IMR-90 (cell line): ENCODE measurements at regions not wholly inside any gene's neighbourhood (a gene's known extent, or its start where the extent isn't known, plus 50 kb on each side); places are given as distances from the start of the nearest gene placed in this dataset.

Experiments
- ATAC-seq: fragments of 200-7000 bp; cut with Tn5 transposase; 2 replicates; pipeline ENCODE4 v1.9.1; 2020; ENCODE audit warnings: low read depth, mild to moderate bottlenecking, moderate library complexity
- BruUV-seq: library from RNA; stranded (reverse); fragments of 400-500 nt; replicated peaks from 2 replicates; lab custom pipeline; 2021; lab: Mats Ljungman, UMichigan
- CTCF ChIA-PET: fragments of 300-600 bp; formaldehyde crosslinking; extraction: SDS; loops from one replicate; lab custom pipeline; 2021; ENCODE audit warnings: antibody characterized with exemption; lab: Yijun Ruan, JAX
- POLR2A ChIA-PET: fragments of 300-600 bp; sonication (Branson Sonifier 250); formaldehyde crosslinking; loops from one replicate; lab custom pipeline; 2022; ENCODE audit warnings: antibody characterized with exemption; ENCODE audit not compliant: unreplicated experiment; lab: Charles Lee
- DNase-seq: peaks from one replicate; pipeline ENCODE4 v3.0.0; 2013
- H2AFZ ChIP-seq: replicated peaks from 2 replicates; pipeline ENCODE3; 2013; ENCODE audit warnings: low read length, mild to moderate bottlenecking; ENCODE audit not compliant: poor library complexity
- H2AK5ac ChIP-seq: 2 replicates; pipeline ENCODE4 v1.6.1; 2013; ENCODE audit warnings: low read depth, low read length, inconsistent platforms
- H2AK9ac ChIP-seq: replicated peaks from 2 replicates; pipeline ENCODE3; 2013; ENCODE audit warnings: mild to moderate bottlenecking, low read depth, low read length, moderate library complexity; ENCODE audit not compliant: poor library complexity
- H2BK120ac ChIP-seq: 2 replicates; pipeline ENCODE4 v1.6.1; 2013; ENCODE audit warnings: low read depth, low read length, inconsistent platforms
- H2BK15ac ChIP-seq: 3 replicates; pipeline ENCODE4 v1.6.1; 2013; ENCODE audit warnings: low read depth, low read length, inconsistent platforms
- H2BK20ac ChIP-seq: 2 replicates; pipeline ENCODE4 v1.6.1; 2013; ENCODE audit warnings: low read depth, mild to moderate bottlenecking, inconsistent platforms, low read length, moderate library complexity
- H2BK5ac ChIP-seq: 2 replicates; pipeline ENCODE4 v1.6.1; 2013; ENCODE audit warnings: mild to moderate bottlenecking, low read depth, low read length, inconsistent platforms; ENCODE audit not compliant: poor library complexity, severe bottlenecking
- H3K14ac ChIP-seq: replicated peaks from 2 replicates; pipeline ENCODE4 v1.6.1; 2013; ENCODE audit warnings: low read depth, low read length, inconsistent platforms
- H3K18ac ChIP-seq: 2 replicates; pipeline ENCODE4 v1.6.1; 2013; ENCODE audit warnings: low read depth, low read length, control low read depth
- H3K23ac ChIP-seq: 2 replicates; pipeline ENCODE4 v1.6.1; 2013; ENCODE audit warnings: low read depth, low read length, inconsistent platforms
- H3K27ac ChIP-seq: 2 replicates; pipeline ENCODE4 v1.5.1; 2013; ENCODE audit warnings: mild to moderate bottlenecking, control low read depth, low read length; ENCODE audit not compliant: insufficient read depth
- H3K27me3 ChIP-seq: 2 replicates; pipeline ENCODE4 v1.6.1; 2013; ENCODE audit warnings: low read length; ENCODE audit not compliant: control insufficient read depth, insufficient read depth
- H3K36me3 ChIP-seq: 2 replicates; pipeline ENCODE4 v1.6.1; 2013; ENCODE audit warnings: low read length, mixed read lengths; ENCODE audit not compliant: control insufficient read depth, insufficient read depth
- H3K4ac ChIP-seq: 2 replicates; pipeline ENCODE4 v1.6.1; 2013; ENCODE audit warnings: low read depth, low read length, inconsistent platforms
- H3K4me1 ChIP-seq: 2 replicates; pipeline ENCODE4 v1.6.1; 2013; ENCODE audit warnings: low read length, mixed read lengths; ENCODE audit not compliant: control insufficient read depth, insufficient read depth
- H3K4me2 ChIP-seq: 2 replicates; pipeline ENCODE4 v1.6.1; 2013; ENCODE audit warnings: low read depth, mild to moderate bottlenecking, control low read depth, low read length, moderate library complexity
- H3K4me3 ChIP-seq: 2 replicates; pipeline ENCODE4 v1.5.1; 2013; ENCODE audit warnings: low read depth, mild to moderate bottlenecking, control low read depth, low read length, moderate library complexity; ENCODE audit not compliant: insufficient read depth
- H3K56ac ChIP-seq: 2 replicates; pipeline ENCODE4 v1.6.1; 2013; ENCODE audit warnings: low read length, inconsistent platforms; ENCODE audit not compliant: insufficient read depth; ENCODE audit errors: extremely low read depth
- H3K79me1 ChIP-seq, 2 experiments: 2 replicates each; pipeline ENCODE4 v1.6.1; 2013; ENCODE audit warnings: low read length in 2 of 2, inconsistent platforms in 1 of 2, low read depth in 1 of 2
- H3K9ac ChIP-seq: 2 replicates; pipeline ENCODE4 v1.6.1; 2013; ENCODE audit warnings: low read depth, low read length, control low read depth
- H3K9me1 ChIP-seq: 2 replicates; pipeline ENCODE4 v1.6.1; 2013; ENCODE audit warnings: low read length, inconsistent platforms; ENCODE audit not compliant: insufficient read depth
- H3K9me3 ChIP-seq: 2 replicates; pipeline ENCODE4 v1.6.1; 2013; ENCODE audit warnings: low read length; ENCODE audit not compliant: control insufficient read depth, insufficient read depth
- H4K20me1 ChIP-seq: 2 replicates; pipeline ENCODE4 v1.6.1; 2013; ENCODE audit warnings: low read length, inconsistent platforms; ENCODE audit not compliant: insufficient read depth
- H4K5ac ChIP-seq: 2 replicates; pipeline ENCODE4 v1.6.1; 2013; ENCODE audit warnings: mild to moderate bottlenecking, low read depth, low read length, control low read depth
- H4K8ac ChIP-seq, 2 experiments: 2 replicates each; pipeline ENCODE4 v1.6.1; 2013; ENCODE audit warnings: low read depth in 2 of 2, low read length in 2 of 2, control low read depth in 1 of 2, inconsistent platforms in 1 of 2
- H4K91ac ChIP-seq: 2 replicates; pipeline ENCODE4 v1.6.1; 2013; ENCODE audit warnings: low read depth, low read length, inconsistent platforms; ENCODE audit not compliant: insufficient read depth
- BHLHE40 ChIP-seq: fragments of 150-350 bp; IDR thresholded peaks from 2 replicates; pipeline ENCODE4 v1.6.1; 2016; ENCODE audit warnings: mild to moderate bottlenecking, low read depth, low read length
- CEBPB ChIP-seq: IDR thresholded peaks from 2 replicates; pipeline ENCODE4 v1.6.1; 2012; ENCODE audit warnings: low read depth, low read length, improper control_type of control experiment
- CHD1 ChIP-seq: IDR thresholded peaks from 2 replicates; pipeline ENCODE4 v1.6.1; 2012; ENCODE audit warnings: low read depth, low read length, improper control_type of control experiment
- FOS ChIP-seq: fragments of 150-350 bp; IDR thresholded peaks from 2 replicates; pipeline ENCODE4 v1.6.1; 2016; ENCODE audit warnings: low read depth, low read length
- MAFK ChIP-seq: IDR thresholded peaks from 2 replicates; pipeline ENCODE4 v1.6.1; 2012; ENCODE audit warnings: low read depth, low read length, improper control_type of control experiment
- MAZ ChIP-seq: IDR thresholded peaks from 2 replicates; pipeline ENCODE4 v1.6.1; 2012; ENCODE audit warnings: low read depth, mild to moderate bottlenecking, low read length, improper control_type of control experiment, moderate library complexity, borderline replicate concordance
- MXI1 ChIP-seq: IDR thresholded peaks from 2 replicates; pipeline ENCODE4 v1.6.1; 2012; ENCODE audit warnings: low read depth, mild to moderate bottlenecking, low read length, moderate library complexity, borderline replicate concordance
- NFE2L2 ChIP-seq: fragments of 150-350 bp; IDR thresholded peaks from 2 replicates; pipeline ENCODE4 v1.6.1; 2016; ENCODE audit warnings: low read depth, mild to moderate bottlenecking, low read length
- POLR2A ChIP-seq: IDR thresholded peaks from 2 replicates; pipeline ENCODE4 v1.6.1; 2012; ENCODE audit warnings: mild to moderate bottlenecking, low read depth, low read length
- RAD21 ChIP-seq: IDR thresholded peaks from 2 replicates; pipeline ENCODE4 v1.6.1; 2012; ENCODE audit warnings: low read length, improper control_type of control experiment
- RCOR1 ChIP-seq: IDR thresholded peaks from 2 replicates; pipeline ENCODE4 v1.6.1; 2012; ENCODE audit warnings: mild to moderate bottlenecking, low read length, improper control_type of control experiment; ENCODE audit not compliant: insufficient replicate concordance
- RFX5 ChIP-seq: IDR thresholded peaks from 2 replicates; pipeline ENCODE4 v1.8.0; 2012; ENCODE audit warnings: low read depth, mild to moderate bottlenecking, low read length, moderate library complexity
- SMC3 ChIP-seq: fragments of 150-350 bp; IDR thresholded peaks from 2 replicates; pipeline ENCODE4 v1.6.1; 2016; ENCODE audit warnings: low read depth, mild to moderate bottlenecking, antibody characterized with exemption, low read length, moderate library complexity
- WGBS, 2 experiments: methylation state at CpG; one replicate each; pipeline versions ENCODE4 v1.1.5 to v1.1.7; 2013; ENCODE audit warnings: missing lambda C conversion rate in 2 of 2; ENCODE audit not compliant: insufficient read length in 1 of 2; ENCODE audit errors: extremely low coverage in 2 of 2; 5-methylcytosine and 5-hydroxymethylcytosine counted together
- dilution Hi-C: fragments of 300-500 bp; cut with HindIII; formaldehyde crosslinking; loops from one replicate; pipeline ENCODE4 v1.14.3; 2018; ENCODE audit warnings: low sequenced_read_pairs; ENCODE audit not compliant: unreplicated experiment
- in situ Hi-C: fragments of 300-500 bp; cut with MboI; formaldehyde crosslinking; loops from 3 replicates; pipeline ENCODE4 v1.14.3; 2019; ENCODE audit warnings: low sequenced_read_pairs, inconsistent platforms, mixed read lengths
- intact Hi-C: fragments of 100-400 bp; cut with micrococcal nuclease; formaldehyde crosslinking; loops from 2 replicates; pipeline ENCODE4 v1.10.0; 2022
- TF ChIP-seq, protein P1 (sequence below): conservative IDR thresholded peaks from 2 replicates; pipeline ENCODE4 v1.5.1; 2012; ENCODE audit warnings: mild to moderate bottlenecking, low read depth, low read length, improper control_type of control experiment
- TF ChIP-seq, protein P2 (sequence below): fragments of 150-350 bp; IDR thresholded peaks from 2 replicates; pipeline ENCODE4 v1.6.1; 2016; ENCODE audit warnings: low read depth, mild to moderate bottlenecking, low read length, moderate library complexity, borderline replicate concordance
- TF ChIP-seq, protein P3 (sequence below): fragments of 150-350 bp; IDR thresholded peaks from 2 replicates; pipeline ENCODE4 v1.6.1; 2017; ENCODE audit warnings: mild to moderate bottlenecking, antibody characterized with exemption, low read length, low read depth

DNA sequence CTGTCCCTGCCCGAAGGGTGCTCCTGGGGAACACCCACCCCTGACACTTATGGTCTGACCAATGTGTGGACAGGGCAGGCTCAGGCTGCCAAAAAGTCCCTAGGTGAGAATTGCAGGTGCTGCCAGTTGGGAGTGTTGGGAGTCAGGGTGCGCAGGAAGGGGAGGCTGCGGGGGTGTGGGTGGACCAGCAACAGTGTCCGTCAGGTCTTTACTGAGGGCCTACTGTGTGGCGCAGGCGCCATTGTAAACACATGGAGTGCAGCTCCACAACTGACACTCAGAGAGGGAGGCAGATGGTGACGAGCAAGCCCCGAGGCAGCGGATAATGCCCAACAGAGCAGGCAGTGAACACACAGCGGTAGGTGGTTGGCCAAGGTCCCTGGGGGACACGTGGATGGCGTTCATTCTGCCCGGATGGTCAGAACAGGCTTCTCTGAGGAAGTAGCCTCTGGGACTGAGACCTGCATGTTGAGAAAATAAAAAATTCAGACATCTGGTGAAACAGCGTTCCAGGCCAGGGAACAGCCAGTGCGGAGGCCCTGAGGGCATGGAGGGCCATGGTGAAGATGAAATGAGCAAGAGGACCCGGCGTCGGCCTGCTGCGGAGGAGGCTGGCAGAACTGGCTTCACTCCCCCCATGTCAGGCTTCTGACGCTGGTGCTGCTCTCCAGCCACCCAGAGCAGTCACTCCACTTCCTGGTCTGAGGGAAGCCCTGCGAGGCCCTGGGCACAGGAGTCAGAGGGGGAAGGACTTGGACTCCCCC, 136.2 kb upstream of the ZBTB40 start:
- Histone ChIP-seq H4K20me1 (no peaks in the 10 kb centered on the region), H2BK5ac (no peak overlapping the region), H4K8ac (no peak overlapping the region), H3K4ac (no peak overlapping the region), H3K4me3 (no peak overlapping the region), H3K9me3 (no peaks in the 10 kb centered on the region), H3K79me1 (no peaks in the 10 kb centered on the region), H4K5ac (no peak overlapping the region), H2BK120ac (no peak overlapping the region), H3K36me3 (no peaks in the 10 kb centered on the region), H2AK5ac (no peak overlapping the region), H3K9ac (no peak overlapping the region), H3K27me3 (peaks cover 52% of the 10 kb centered on the region), H3K23ac (no peak overlapping the region), H3K27ac (no peak overlapping the region), H3K4me2 (no peak overlapping the region), H3K56ac (no peak overlapping the region), H2BK15ac (no peak overlapping the region), H3K18ac (no peak overlapping the region), H2AK9ac (no peak overlapping the region), H2BK20ac (no peak overlapping the region), H3K4me1 (no peaks in the 10 kb centered on the region), H4K91ac (no peak overlapping the region), H3K9me1 (no peaks in the 10 kb centered on the region), H2AFZ (peak overlapping the region; percentile 8), H3K14ac (no peak overlapping the region)
- dilution Hi-C loops (no loop called here), in situ Hi-C loops (no loop called here), intact Hi-C loops (no loop called here)
- TF ChIP-seq MAZ, result no peak
- TF ChIP-seq NFE2L2, result no peak
- no peak for TF ChIP-seq POLR2A
- no peak for TF ChIP-seq MXI1
- TF ChIP-seq, protein P1, sequence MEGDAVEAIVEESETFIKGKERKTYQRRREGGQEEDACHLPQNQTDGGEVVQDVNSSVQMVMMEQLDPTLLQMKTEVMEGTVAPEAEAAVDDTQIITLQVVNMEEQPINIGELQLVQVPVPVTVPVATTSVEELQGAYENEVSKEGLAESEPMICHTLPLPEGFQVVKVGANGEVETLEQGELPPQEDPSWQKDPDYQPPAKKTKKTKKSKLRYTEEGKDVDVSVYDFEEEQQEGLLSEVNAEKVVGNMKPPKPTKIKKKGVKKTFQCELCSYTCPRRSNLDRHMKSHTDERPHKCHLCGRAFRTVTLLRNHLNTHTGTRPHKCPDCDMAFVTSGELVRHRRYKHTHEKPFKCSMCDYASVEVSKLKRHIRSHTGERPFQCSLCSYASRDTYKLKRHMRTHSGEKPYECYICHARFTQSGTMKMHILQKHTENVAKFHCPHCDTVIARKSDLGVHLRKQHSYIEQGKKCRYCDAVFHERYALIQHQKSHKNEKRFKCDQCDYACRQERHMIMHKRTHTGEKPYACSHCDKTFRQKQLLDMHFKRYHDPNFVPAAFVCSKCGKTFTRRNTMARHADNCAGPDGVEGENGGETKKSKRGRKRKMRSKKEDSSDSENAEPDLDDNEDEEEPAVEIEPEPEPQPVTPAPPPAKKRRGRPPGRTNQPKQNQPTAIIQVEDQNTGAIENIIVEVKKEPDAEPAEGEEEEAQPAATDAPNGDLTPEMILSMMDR, result no peak
- no peak for TF ChIP-seq RAD21
- no peak for TF ChIP-seq MAFK
- TF ChIP-seq, protein P2, sequence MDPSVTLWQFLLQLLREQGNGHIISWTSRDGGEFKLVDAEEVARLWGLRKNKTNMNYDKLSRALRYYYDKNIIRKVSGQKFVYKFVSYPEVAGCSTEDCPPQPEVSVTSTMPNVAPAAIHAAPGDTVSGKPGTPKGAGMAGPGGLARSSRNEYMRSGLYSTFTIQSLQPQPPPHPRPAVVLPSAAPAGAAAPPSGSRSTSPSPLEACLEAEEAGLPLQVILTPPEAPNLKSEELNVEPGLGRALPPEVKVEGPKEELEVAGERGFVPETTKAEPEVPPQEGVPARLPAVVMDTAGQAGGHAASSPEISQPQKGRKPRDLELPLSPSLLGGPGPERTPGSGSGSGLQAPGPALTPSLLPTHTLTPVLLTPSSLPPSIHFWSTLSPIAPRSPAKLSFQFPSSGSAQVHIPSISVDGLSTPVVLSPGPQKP, result no peak
- TF ChIP-seq CHD1, result no peak
- no peak for TF ChIP-seq RFX5
- no peak for TF ChIP-seq CEBPB
- no peak for TF ChIP-seq RCOR1
- no peak for TF ChIP-seq FOS
- no peak for TF ChIP-seq BHLHE40
- TF ChIP-seq SMC3, result no peak
- TF ChIP-seq, protein P3, sequence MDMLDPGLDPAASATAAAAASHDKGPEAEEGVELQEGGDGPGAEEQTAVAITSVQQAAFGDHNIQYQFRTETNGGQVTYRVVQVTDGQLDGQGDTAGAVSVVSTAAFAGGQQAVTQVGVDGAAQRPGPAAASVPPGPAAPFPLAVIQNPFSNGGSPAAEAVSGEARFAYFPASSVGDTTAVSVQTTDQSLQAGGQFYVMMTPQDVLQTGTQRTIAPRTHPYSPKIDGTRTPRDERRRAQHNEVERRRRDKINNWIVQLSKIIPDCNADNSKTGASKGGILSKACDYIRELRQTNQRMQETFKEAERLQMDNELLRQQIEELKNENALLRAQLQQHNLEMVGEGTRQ, result no peak
- 77% methylated on average over 12 of the region's 21 CpGs; no CpG with 5 or more reads in 1 of the 2 experiments for WGBS, 2 experiments
- ATAC-seq (no peak), DNase-seq (no peak)
- ChIA-PET CTCF (no interaction called here), POLR2A (no interaction called here)
- no TSS peak for BruUV-seq
